ENCODE measurements at regions not wholly inside any gene's neighbourhood (a gene's known extent, or its start where the extent isn't known, plus 50 kb on each side); places are given as distances from the start of the nearest gene placed in this dataset.
A peak's percentile ranks its signal among the peaks of the same experiment; 100 is the strongest.

GRCh38 chr20:51309128-51309527, 233.4 kb downstream of the NFATC2 start (continued):
- no peak for TF ChIP-seq USF1 (IDR thresholded peaks at IDR 0.05; ENCODE audit: borderline replicate concordance, low read depth)
- no peak for TF ChIP-seq TAF1 (IDR thresholded peaks at IDR 0.05; ENCODE audit: borderline replicate concordance, low read depth, low read length)
- TF ChIP-seq SIN3A (IDR thresholded peaks at IDR 0.05; ENCODE audit: borderline replicate concordance, low read depth, low read length): no peak
- no peak for TF ChIP-seq USF2 (IDR thresholded peaks at IDR 0.05; ENCODE audit: borderline replicate concordance, low read depth, low read length)

GRCh38 chr20:51306521-51307358, 235.8 kb downstream of the NFATC2 start:
- H3K4me3 ChIP-seq (ENCODE audit: low read depth in 2 of 2, low read length in 1 of 2): peak overlapping the region in 1 of 2 experiments; percentile 35; a peak in 1 of 4 replicates
- H3K79me2 ChIP-seq (ENCODE audit: insufficient read depth): no peaks in the 10 kb centered on the region
- H3K36me3 ChIP-seq (replicated peaks in 1 of 2; ENCODE audit: control insufficient read depth in 1 of 2, insufficient read depth in 2 of 2, low read length in 1 of 2): no peaks in the 10 kb centered on the region
- POLR2A ChIA-PET: interaction anchor here (0.6 to 1.4 kb wide), 3 partner anchors 147 to 319 kb away, joined by 4 to 5 read pairs (median 4); no protein-coding TSS in a partner anchor
- no peaks in the 10 kb centered on the region for H3K9me2 ChIP-seq
- no peaks in the 10 kb centered on the region for H3K27me3 ChIP-seq (ENCODE audit: insufficient read depth)
- peaks cover 6% of the 10 kb centered on the region; the same call in 1 of the 2 replicates for H3K9me3 ChIP-seq
- no peaks in the 10 kb centered on the region for H3F3A ChIP-seq (replicated peaks; ENCODE audit: insufficient read depth)
- TF ChIP-seq PBX3 (IDR thresholded peaks at IDR 0.05): no peak
- peak; percentile 50 for TF ChIP-seq NRF1 (IDR thresholded peaks at IDR 0.05; ENCODE audit: low read depth, low read length)
- TF ChIP-seq TEAD4 (IDR thresholded peaks at IDR 0.05; ENCODE audit: borderline replicate concordance, insufficient read depth): no peak
- no peak for TF ChIP-seq USF1 (IDR thresholded peaks at IDR 0.05; ENCODE audit: borderline replicate concordance, low read depth)
- TF ChIP-seq CHD2 (IDR thresholded peaks at IDR 0.05; ENCODE audit: low read length, partially characterized antibody): peak; percentile 19
- TF ChIP-seq RAD21 (IDR thresholded peaks at IDR 0.05; ENCODE audit: low read length): peak; percentile 98
- peak; percentile 99 for TF ChIP-seq SMC3 (IDR thresholded peaks at IDR 0.05; ENCODE audit: low read depth, low read length)
- TF ChIP-seq ZBTB33 (IDR thresholded peaks at IDR 0.05; ENCODE audit: borderline replicate concordance, low read depth): no peak
- TF ChIP-seq CTCF (IDR thresholded peaks at IDR 0.05): peak; percentile 88
- H4K20me1 ChIP-seq (ENCODE audit: insufficient read depth): no peaks in the 10 kb centered on the region
- no peak overlapping the region for H3K9ac ChIP-seq
- H3K27ac ChIP-seq (ENCODE audit: low read depth in 2 of 2, low read length in 1 of 2): peak overlapping the region in 1 of 2 experiments; percentile 22; a peak in 1 of 4 replicates
- H2AFZ ChIP-seq (ENCODE audit: low read depth): peak overlapping the region; percentile 35; the same call in 1 of the 2 replicates
- CTCF ChIA-PET: interaction anchor here (0.6 to 10.0 kb wide), 72 partner anchors 10 to 823 kb away, joined by 3 to 452 read pairs (median 4); partner anchors contain the start of gene KCNG1
- DNase-seq: peak; percentile 90
- peaks cover 0 to 13% of the 10 kb centered on the region in 2 experiments; a peak in 1 of 4 replicates for H3K4me1 ChIP-seq (ENCODE audit: control insufficient read depth in 1 of 2, insufficient read depth in 2 of 2, low read depth in 1 of 2, low read length in 1 of 2)
- 37% methylated on average over 16 of the region's 29 CpGs for WGBS (ENCODE audit: low lambda C conversion rate)
- H3K4me2 ChIP-seq: no peak overlapping the region

Measured in SK-N-SH (cell line).